Breast epithelium (tissue), 3 donors: ENCODE measurements at regions not wholly inside any gene's neighbourhood (a gene's known extent, or its start where the extent isn't known, plus 50 kb on each side); places are given as distances from the start of the nearest gene placed in this dataset.

Source experiments
- CTCF ChIP-seq, 3 donors: fragments of 450-650 bp; IDR thresholded peaks; one replicate each; pipeline ENCODE4 v1.5.1; 2016 to 2017; ENCODE audit warnings: antibody characterized with exemption in 3 of 3, mild to moderate bottlenecking in 3 of 3, moderate library complexity in 3 of 3
- POLR2A ChIP-seq: fragments of 450-650 bp; IDR thresholded peaks from one replicate; pipeline ENCODE4 v1.6.1; 2016; ENCODE audit warnings: antibody characterized with exemption, mild to moderate bottlenecking, moderate library complexity
- POLR2AphosphoS5 ChIP-seq, 3 donors: sonication (generic); formaldehyde crosslinking; IDR thresholded peaks; one replicate each; pipeline ENCODE4 v1.6.1; 2017; ENCODE audit warnings: antibody characterized with exemption in 3 of 3

- no peak for TF ChIP-seq POLR2AphosphoS5 (IDR thresholded peaks at IDR 0.05)
- TF ChIP-seq CTCF (IDR thresholded peaks at IDR 0.05) = no peak
- TF ChIP-seq POLR2A = no peak
These were observed 60.9 kb upstream of the ARL4D start for GRCh38 chr17:43337684-43338428.
